K562 (cell line): ENCODE measurements at regions not wholly inside any gene's neighbourhood (a gene's known extent, or its start where the extent isn't known, plus 50 kb on each side); places are given as distances from the start of the nearest gene placed in this dataset.

ENCODE experiments used
- ATAC-seq: fragments of 200-7000 bp; cut with Tn5 transposase; 3 replicates; pipeline ENCODE4 v1.9.1; 2020; ENCODE audit warnings: moderate library complexity
- BruUV-seq: library from RNA; stranded (reverse); fragments of 400-500 nt; replicated peaks from 2 replicates; lab custom pipeline; 2021; lab: Mats Ljungman, UMichigan
- CTCF ChIA-PET: fragments of 300-600 bp; formaldehyde crosslinking; extraction: SDS; loops from one replicate; lab custom pipeline; 2021; ENCODE audit warnings: low intra/inter-chr PET ratio; lab: Yijun Ruan, JAX
- POLR2A ChIA-PET: fragments of 300-600, 350-650 bp; sonication (Branson Sonifier 250); formaldehyde crosslinking; extraction: SDS; loops from one replicate; lab custom pipeline; 2021; ENCODE audit warnings: antibody characterized with exemption, inconsistent platforms; lab: Yijun Ruan, JAX
- DNase-seq, 4 experiments: peaks; one replicate each; pipeline versions ENCODE4 v3.0.0 to v3.0.0-alpha.2; 2011 to 2018; ENCODE audit warnings: low spot score in 3 of 4, mixed read lengths in 3 of 4; ENCODE audit errors: extremely low read depth in 1 of 4
- FAIRE-seq: peaks from 2 replicates; lab custom pipeline; 2011; peaks lifted over from hg19 to GRCh38; lab: Jason Lieb, UNC
- H2AFZ ChIP-seq: 2 replicates; pipeline ENCODE4 v1.6.0; 2011; ENCODE audit warnings: low read depth, low read length, control low read depth, inconsistent platforms
- H3K27ac ChIP-seq: fragments of 200-600 bp; 3 replicates; pipeline ENCODE4 v1.8.0; 2011; ENCODE audit warnings: low read depth, mild to moderate bottlenecking, control low read depth, inconsistent platforms, low read length, moderate library complexity, mixed read lengths; ENCODE audit errors: extremely low read depth
- H3K27me3 ChIP-seq, 2 experiments: fragments of 300-600 bp in 1 of 2; 2 replicates in 1 of 2; 3 replicates in 1 of 2; pipeline versions ENCODE4 v1.6.0 to v1.8.0; 2011; ENCODE audit warnings: inconsistent platforms in 2 of 2, low read length in 2 of 2, mild to moderate bottlenecking in 1 of 2, mixed read lengths in 1 of 2, moderate library complexity in 1 of 2; ENCODE audit not compliant: control insufficient read depth in 2 of 2, insufficient read depth in 2 of 2
- H3K36me3 ChIP-seq: fragments of 300-600 bp; 3 replicates; pipeline ENCODE4 v1.8.0; 2011; ENCODE audit warnings: mild to moderate bottlenecking, low read length, inconsistent platforms; ENCODE audit not compliant: control insufficient read depth, insufficient read depth
- H3K4me1 ChIP-seq, 2 experiments: fragments of 200-600 bp in 1 of 2; replicated peaks in 1 of 2; 2 replicates in 1 of 2; 3 replicates in 1 of 2; pipeline versions ENCODE4 v1.5.1 to v1.8.0; 2011; ENCODE audit warnings: inconsistent platforms in 2 of 2, low read length in 2 of 2, mild to moderate bottlenecking in 1 of 2, mixed read lengths in 1 of 2, moderate library complexity in 1 of 2; ENCODE audit not compliant: control insufficient read depth in 2 of 2, insufficient read depth in 2 of 2
- H3K4me2 ChIP-seq: 2 replicates; pipeline ENCODE4 v1.6.1; 2011; ENCODE audit warnings: low read length, control low read depth, inconsistent platforms, mixed read lengths; ENCODE audit not compliant: insufficient read depth
- H3K4me3 ChIP-seq: fragments of 200-600 bp; sonication (generic), shearing (Covaris generic); 2 replicates; pipeline ENCODE4 v1.5.1; 2016; ENCODE audit warnings: control low read depth, inconsistent platforms
- H3K79me2 ChIP-seq: fragments of 200-600 bp; 3 replicates; pipeline ENCODE4 v1.8.0; 2011; ENCODE audit warnings: low read length, inconsistent platforms; ENCODE audit not compliant: control insufficient read depth, insufficient read depth
- H3K9ac ChIP-seq, 2 experiments: 2 replicates each; pipeline versions ENCODE4 v1.6.0 to v1.6.1; 2011; ENCODE audit warnings: low read depth in 2 of 2, low read length in 2 of 2, control low read depth in 1 of 2, inconsistent platforms in 1 of 2, mild to moderate bottlenecking in 1 of 2, mixed read lengths in 1 of 2; ENCODE audit not compliant: insufficient read depth in 1 of 2
- H3K9me1 ChIP-seq: one replicate; pipeline ENCODE4 v1.6.0; 2011; ENCODE audit warnings: inconsistent platforms, mild to moderate bottlenecking, low read length, moderate library complexity; ENCODE audit not compliant: control insufficient read depth, insufficient read depth
- H3K9me3 ChIP-seq: replicated peaks from 2 replicates; pipeline ENCODE4 v1.5.1; 2011; ENCODE audit warnings: low read depth, low read length, inconsistent platforms; ENCODE audit not compliant: control insufficient read depth, insufficient read depth
- H4K20me1 ChIP-seq: replicated peaks from 2 replicates; pipeline ENCODE4 v1.6.1; 2011; ENCODE audit warnings: low read length, inconsistent platforms, mixed read lengths; ENCODE audit not compliant: control insufficient read depth, insufficient read depth
- CEBPB ChIP-seq: fragments of 450-650 bp; IDR thresholded peaks from 2 replicates; pipeline ENCODE4 v1.6.1; 2016; ENCODE audit warnings: missing genetic modification characterization, missing compliant biosample characterization
- MEF2A ChIP-seq: IDR thresholded peaks from 2 replicates; pipeline ENCODE4 v1.6.1; 2011; ENCODE audit warnings: low read depth, mild to moderate bottlenecking, low read length, moderate library complexity; ENCODE audit not compliant: control insufficient read depth
- PCBP2 ChIP-seq: fragments of 200-400 bp; formaldehyde crosslinking; IDR thresholded peaks from 2 replicates; pipeline ENCODE4 v1.6.1; 2018; ENCODE audit warnings: low read length, low read depth, mild to moderate bottlenecking, moderate library complexity; ENCODE audit not compliant: poor library complexity, severe bottlenecking
- RAD21 ChIP-seq, 2 experiments: fragments of 250-450 bp in 1 of 2; fragments of 450-650 bp in 1 of 2; sonication (Bioruptor Pico) in 1 of 2; formaldehyde crosslinking in 1 of 2; IDR thresholded peaks in 1 of 2; conservative IDR thresholded peaks in 1 of 2; 2 replicates each; pipeline versions ENCODE4 v1.4.0 to v1.8.0; 2020 to 2022; ENCODE audit warnings: mild to moderate bottlenecking in 2 of 2, moderate library complexity in 1 of 2
- SIX5 ChIP-seq, 2 experiments: IDR thresholded peaks; 2 replicates each; pipeline ENCODE4 v1.6.1; 2011; ENCODE audit warnings: low read length in 2 of 2, borderline replicate concordance in 1 of 2, low read depth in 1 of 2, mild to moderate bottlenecking in 1 of 2, moderate library complexity in 1 of 2; ENCODE audit not compliant: insufficient read depth in 1 of 2
- TSC22D4 ChIP-seq: fragments of 450-650 bp; IDR thresholded peaks from 2 replicates; pipeline ENCODE4 v1.6.1; 2016; ENCODE audit warnings: missing genetic modification characterization, missing biosample characterization, control low read depth
- ZBED1 ChIP-seq: IDR thresholded peaks from 2 replicates; pipeline ENCODE4 v1.6.1; 2014
- ZNF23 ChIP-seq: fragments of 250-450 bp; sonication (Bioruptor Pico); IDR thresholded peaks from 2 replicates; pipeline ENCODE4 v1.4.0; 2020; ENCODE audit warnings: mild to moderate bottlenecking
- ZNF75A ChIP-seq: fragments of 450-650 bp; formaldehyde crosslinking; IDR thresholded peaks from 2 replicates; pipeline ENCODE4 v1.4.0; 2020; ENCODE audit warnings: mild to moderate bottlenecking
- WGBS: fragments of 100-300 bp; shearing (Covaris generic); methylation state at CpG from one replicate; pipeline ENCODE4 v1.1.6; 2016; ENCODE audit warnings: low coverage, mixed read lengths; ENCODE audit not compliant: insufficient coverage; ENCODE audit errors: missing lambda C conversion rate; 5-methylcytosine and 5-hydroxymethylcytosine counted together
- in situ Hi-C: fragments of 300-500 bp; cut with MboI; formaldehyde crosslinking; loops from 4 replicates; pipeline ENCODE4 v1.15.0; 2018; ENCODE audit warnings: inconsistent platforms, mixed read lengths
- intact Hi-C: fragments of 100-400 bp; cut with micrococcal nuclease; formaldehyde crosslinking; loops from 2 replicates; pipeline ENCODE4 v1.14.2; 2022
- TF ChIP-seq, protein P1 (sequence below): fragments of 450-650 bp; IDR thresholded peaks from 2 replicates; pipeline ENCODE4 v1.6.1; 2016; ENCODE audit warnings: mild to moderate bottlenecking, moderate library complexity

DNA sequence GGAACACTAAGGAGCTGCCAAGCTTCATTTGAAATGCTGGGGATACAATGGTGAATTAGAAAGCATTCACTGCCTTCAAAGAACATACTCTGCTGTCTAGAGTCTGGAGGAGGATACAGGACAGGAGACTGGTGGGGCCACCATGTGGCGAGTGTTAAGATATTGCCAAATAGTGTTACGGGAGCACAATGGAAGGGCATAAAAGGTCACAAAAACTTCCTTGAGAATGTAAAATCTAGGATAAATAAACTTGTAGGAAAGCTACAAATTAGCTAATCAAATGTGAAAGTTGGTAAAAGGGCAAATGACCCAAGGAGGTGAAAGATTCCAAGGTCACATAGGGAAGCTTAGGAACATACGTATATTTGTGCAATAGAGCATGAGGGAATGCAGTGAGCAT lies 271.7 kb downstream of the RFPL4B start:
- intact Hi-C loops, result no loop called here
- Histone ChIP-seq H3K9me1 (no peaks in the 10 kb centered on the region), H3K79me2 (no peaks in the 10 kb centered on the region), H3K27me3 (no peaks in the 10 kb centered on the region), H3K4me2 (no peak overlapping the region), H3K9ac (no peak overlapping the region), H3K4me3 (no peak overlapping the region), H2AFZ (no peak overlapping the region), H4K20me1 (no peaks in the 10 kb centered on the region), H3K9me3 (no peaks in the 10 kb centered on the region), H3K27ac (no peak overlapping the region), H3K36me3 (no peaks in the 10 kb centered on the region), H3K4me1 (peaks cover 0 to 6% of the 10 kb centered on the region in 2 experiments; a peak in 3 of 5 replicates)
- ATAC-seq (peak; percentile 63; the same call in 1 of the 3 replicates), FAIRE-seq (no peak), DNase-seq (peak in 1 of 4 experiments; percentile 18)
- WGBS, result 32% methylated on average over 3 of the region's 3 CpGs
- BruUV-seq, result no TSS peak
- in situ Hi-C loops, result no loop called here
- ChIA-PET CTCF (no interaction called here), POLR2A (no interaction called here)
- TF ChIP-seq MEF2A (no peak), CEBPB (tag) (peak; percentile 34; the same call in 1 of the 2 replicates), PCBP2 (no peak), ZNF75A (CRISPR knock-in tag) (no peak), ZBED1 (no peak), ZNF23 (CRISPR knock-in tag) (no peak), TSC22D4 (tag) (no peak), SIX5 (IDR thresholded peaks at IDR 0.05; ENCODE audit: borderline replicate concordance in 1 of 2, insufficient read depth in 1 of 2, low read depth in 1 of 2, low read length in 2 of 2) (no peak), RAD21 (CRISPR knock-in tag; conservative IDR thresholded peaks at IDR 0.05 in 1 of 2, IDR thresholded peaks at IDR 0.05 in 1 of 2) (peak in 1 of 2 experiments; percentile 32; a peak in 1 of 4 replicates)
- TF ChIP-seq, protein P1, sequence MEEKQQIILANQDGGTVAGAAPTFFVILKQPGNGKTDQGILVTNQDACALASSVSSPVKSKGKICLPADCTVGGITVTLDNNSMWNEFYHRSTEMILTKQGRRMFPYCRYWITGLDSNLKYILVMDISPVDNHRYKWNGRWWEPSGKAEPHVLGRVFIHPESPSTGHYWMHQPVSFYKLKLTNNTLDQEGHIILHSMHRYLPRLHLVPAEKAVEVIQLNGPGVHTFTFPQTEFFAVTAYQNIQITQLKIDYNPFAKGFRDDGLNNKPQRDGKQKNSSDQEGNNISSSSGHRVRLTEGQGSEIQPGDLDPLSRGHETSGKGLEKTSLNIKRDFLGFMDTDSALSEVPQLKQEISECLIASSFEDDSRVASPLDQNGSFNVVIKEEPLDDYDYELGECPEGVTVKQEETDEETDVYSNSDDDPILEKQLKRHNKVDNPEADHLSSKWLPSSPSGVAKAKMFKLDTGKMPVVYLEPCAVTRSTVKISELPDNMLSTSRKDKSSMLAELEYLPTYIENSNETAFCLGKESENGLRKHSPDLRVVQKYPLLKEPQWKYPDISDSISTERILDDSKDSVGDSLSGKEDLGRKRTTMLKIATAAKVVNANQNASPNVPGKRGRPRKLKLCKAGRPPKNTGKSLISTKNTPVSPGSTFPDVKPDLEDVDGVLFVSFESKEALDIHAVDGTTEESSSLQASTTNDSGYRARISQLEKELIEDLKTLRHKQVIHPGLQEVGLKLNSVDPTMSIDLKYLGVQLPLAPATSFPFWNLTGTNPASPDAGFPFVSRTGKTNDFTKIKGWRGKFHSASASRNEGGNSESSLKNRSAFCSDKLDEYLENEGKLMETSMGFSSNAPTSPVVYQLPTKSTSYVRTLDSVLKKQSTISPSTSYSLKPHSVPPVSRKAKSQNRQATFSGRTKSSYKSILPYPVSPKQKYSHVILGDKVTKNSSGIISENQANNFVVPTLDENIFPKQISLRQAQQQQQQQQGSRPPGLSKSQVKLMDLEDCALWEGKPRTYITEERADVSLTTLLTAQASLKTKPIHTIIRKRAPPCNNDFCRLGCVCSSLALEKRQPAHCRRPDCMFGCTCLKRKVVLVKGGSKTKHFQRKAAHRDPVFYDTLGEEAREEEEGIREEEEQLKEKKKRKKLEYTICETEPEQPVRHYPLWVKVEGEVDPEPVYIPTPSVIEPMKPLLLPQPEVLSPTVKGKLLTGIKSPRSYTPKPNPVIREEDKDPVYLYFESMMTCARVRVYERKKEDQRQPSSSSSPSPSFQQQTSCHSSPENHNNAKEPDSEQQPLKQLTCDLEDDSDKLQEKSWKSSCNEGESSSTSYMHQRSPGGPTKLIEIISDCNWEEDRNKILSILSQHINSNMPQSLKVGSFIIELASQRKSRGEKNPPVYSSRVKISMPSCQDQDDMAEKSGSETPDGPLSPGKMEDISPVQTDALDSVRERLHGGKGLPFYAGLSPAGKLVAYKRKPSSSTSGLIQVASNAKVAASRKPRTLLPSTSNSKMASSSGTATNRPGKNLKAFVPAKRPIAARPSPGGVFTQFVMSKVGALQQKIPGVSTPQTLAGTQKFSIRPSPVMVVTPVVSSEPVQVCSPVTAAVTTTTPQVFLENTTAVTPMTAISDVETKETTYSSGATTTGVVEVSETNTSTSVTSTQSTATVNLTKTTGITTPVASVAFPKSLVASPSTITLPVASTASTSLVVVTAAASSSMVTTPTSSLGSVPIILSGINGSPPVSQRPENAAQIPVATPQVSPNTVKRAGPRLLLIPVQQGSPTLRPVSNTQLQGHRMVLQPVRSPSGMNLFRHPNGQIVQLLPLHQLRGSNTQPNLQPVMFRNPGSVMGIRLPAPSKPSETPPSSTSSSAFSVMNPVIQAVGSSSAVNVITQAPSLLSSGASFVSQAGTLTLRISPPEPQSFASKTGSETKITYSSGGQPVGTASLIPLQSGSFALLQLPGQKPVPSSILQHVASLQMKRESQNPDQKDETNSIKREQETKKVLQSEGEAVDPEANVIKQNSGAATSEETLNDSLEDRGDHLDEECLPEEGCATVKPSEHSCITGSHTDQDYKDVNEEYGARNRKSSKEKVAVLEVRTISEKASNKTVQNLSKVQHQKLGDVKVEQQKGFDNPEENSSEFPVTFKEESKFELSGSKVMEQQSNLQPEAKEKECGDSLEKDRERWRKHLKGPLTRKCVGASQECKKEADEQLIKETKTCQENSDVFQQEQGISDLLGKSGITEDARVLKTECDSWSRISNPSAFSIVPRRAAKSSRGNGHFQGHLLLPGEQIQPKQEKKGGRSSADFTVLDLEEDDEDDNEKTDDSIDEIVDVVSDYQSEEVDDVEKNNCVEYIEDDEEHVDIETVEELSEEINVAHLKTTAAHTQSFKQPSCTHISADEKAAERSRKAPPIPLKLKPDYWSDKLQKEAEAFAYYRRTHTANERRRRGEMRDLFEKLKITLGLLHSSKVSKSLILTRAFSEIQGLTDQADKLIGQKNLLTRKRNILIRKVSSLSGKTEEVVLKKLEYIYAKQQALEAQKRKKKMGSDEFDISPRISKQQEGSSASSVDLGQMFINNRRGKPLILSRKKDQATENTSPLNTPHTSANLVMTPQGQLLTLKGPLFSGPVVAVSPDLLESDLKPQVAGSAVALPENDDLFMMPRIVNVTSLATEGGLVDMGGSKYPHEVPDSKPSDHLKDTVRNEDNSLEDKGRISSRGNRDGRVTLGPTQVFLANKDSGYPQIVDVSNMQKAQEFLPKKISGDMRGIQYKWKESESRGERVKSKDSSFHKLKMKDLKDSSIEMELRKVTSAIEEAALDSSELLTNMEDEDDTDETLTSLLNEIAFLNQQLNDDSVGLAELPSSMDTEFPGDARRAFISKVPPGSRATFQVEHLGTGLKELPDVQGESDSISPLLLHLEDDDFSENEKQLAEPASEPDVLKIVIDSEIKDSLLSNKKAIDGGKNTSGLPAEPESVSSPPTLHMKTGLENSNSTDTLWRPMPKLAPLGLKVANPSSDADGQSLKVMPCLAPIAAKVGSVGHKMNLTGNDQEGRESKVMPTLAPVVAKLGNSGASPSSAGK, result 0 out of 2 replicates have a peak, but pooled peaks have one; percentile 26
